Erythroblast (primary cell): ENCODE measurements at regions not wholly inside any gene's neighbourhood (a gene's known extent, or its start where the extent isn't known, plus 50 kb on each side); places are given as distances from the start of the nearest gene placed in this dataset.
"Not testable (repeated sequence)": the region's sequence is repeated elsewhere in the genome, so short reads cannot be mapped to it uniquely, and the experiment has no call there.

Experiments
- GATA1 ChIP-seq: IDR thresholded peaks from 2 replicates; pipeline ENCODE4 v1.6.1; 2011; ENCODE audit warnings: low read depth, mild to moderate bottlenecking, control low read depth, low read length, moderate library complexity
- POLR2A ChIP-seq: IDR thresholded peaks from 2 replicates; pipeline ENCODE4 v1.6.1; 2011; ENCODE audit warnings: mild to moderate bottlenecking, low read length

- not testable (repeated sequence) for TF ChIP-seq POLR2A, GATA1
Observed at GRCh38 chr12:59273561-59273960, 322.3 kb upstream of the SLC16A7 start.
